ENCODE measurements at regions not wholly inside any gene's neighbourhood (a gene's known extent, or its start where the extent isn't known, plus 50 kb on each side); places are given as distances from the start of the nearest gene placed in this dataset.

DNA sequence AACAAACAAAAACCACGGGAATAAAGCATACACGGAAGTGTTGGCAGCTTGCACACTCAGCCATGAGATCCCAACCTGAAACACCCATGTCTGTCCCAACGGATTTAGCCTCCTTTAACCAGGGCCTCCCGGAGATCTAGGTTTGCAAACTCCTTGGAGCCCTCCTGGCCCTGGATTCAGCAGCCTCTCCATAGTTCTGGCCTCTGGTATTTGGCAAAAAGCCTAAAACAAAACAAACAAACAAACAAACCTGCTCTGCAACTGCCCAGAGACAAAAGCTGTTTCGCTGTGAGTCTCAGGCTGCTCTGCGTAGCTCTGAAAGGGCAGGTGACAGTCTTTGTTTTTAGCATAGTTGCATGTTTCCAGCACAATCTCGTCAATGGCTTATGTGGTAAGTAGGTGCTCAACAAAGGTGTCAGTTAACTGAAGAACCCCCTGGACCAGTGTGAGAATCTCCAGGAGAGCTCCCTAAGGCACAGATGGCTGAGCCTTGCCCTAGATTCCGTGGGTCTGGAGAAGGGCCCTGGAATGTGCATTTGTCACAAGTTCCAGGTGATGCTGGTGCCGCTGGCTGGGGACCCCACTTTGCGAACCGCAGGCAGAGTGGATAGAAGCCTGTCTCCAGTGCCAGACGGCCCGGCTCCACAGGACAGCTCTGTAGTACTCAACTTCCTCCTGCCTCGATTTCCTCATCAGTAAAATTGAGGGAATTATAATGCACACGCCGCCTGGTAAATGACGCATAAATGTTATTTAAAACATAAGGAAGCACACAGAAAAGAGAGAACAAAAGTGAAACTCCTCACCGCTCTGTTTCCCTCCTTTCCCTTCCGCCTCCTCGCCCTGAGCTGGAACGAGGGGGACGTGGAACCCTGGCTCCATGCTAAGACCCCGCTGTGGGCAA is 86.2 kb downstream of the RIPK4 start:
- no peak for TF ChIP-seq POLR2A (IDR thresholded peaks at IDR 0.05)
- peak in 1 of 3 donors; percentile 6 for TF ChIP-seq POLR2AphosphoS5 (IDR thresholded peaks at IDR 0.05)
